HG03469 (cell line): ENCODE measurements at regions not wholly inside any gene's neighbourhood (a gene's known extent, or its start where the extent isn't known, plus 50 kb on each side); places are given as distances from the start of the nearest gene placed in this dataset.

Source experiments
- ATAC-seq: cut with Tn5 transposase; IDR thresholded peaks from one replicate; pipeline ENCODE4 v1.9.1; 2021; ENCODE audit warnings: mild to moderate bottlenecking, moderate library complexity, moderate number of reproducible peaks; ENCODE audit not compliant: unreplicated experiment

GRCh38 chr2:191604154-191604553, 73.8 kb upstream of the NABP1 start:
- ATAC-seq: no peak

DNA sequence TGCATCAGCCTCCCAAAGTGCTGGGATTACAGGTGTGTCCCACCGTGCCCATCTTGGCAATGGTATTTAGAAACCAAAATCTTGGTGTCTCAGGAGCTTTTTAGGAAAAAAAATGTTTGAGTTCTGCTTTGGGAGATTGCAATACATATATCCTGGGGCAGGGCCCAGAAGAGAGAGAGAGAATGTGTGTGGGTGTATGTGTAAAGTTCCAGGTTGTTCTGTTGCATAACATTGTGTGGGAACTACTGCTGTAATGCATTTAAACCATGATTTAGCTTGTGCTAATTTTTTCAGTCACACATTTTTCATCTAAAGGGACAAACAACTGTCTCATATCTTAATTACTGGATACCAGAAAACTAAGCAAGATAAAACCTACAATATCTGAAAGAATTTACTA, 70.8 kb upstream of the NABP1 start:
- no peak for ATAC-seq

DNA sequence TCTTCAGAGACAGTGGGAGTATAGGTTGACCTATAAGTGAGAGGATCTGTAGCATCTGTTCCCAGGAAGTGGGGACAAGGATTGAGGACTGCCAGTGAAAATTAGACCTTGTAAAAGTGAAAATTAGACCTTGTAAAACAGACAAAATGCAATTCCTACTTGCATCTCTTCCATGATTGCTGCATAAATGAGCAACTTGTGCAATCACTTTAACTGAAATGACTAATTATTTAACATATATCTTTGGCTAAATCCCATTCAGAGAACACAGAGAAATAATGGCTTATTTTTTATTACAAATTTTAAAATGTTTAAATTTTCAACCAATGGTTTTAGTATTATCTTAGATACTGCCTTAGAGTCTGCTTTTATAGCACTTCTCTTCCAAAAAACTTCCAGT, 67.2 kb upstream of the NABP1 start:
- ATAC-seq: no peak

GRCh38 chr2:191611614-191612013, 66.3 kb upstream of the NABP1 start:
- ATAC-seq: peak; percentile 99

DNA sequence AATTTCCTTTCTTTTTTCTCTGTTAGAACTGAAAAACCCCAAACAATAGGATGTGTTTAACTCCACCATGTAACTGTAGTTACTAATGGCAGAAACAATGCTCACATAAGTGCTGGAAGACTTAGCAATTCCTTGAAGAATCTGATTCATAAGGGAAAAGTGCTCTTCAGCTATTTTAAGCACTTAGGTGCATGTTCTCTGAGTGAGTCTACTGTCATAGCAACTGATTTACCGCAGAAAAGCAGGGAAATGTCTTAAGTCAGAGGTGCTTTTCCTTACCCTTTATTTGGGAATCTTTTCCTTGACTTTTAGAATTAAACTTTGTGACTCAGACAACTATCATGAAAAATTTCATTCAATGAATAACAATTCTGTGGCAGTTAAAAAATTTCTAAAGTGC, 65.4 kb upstream of the NABP1 start:
- no peak for ATAC-seq

- ATAC-seq: no peak
Measured at GRCh38 chr2:191614759-191615158, 63.2 kb upstream of the NABP1 start.

DNA sequence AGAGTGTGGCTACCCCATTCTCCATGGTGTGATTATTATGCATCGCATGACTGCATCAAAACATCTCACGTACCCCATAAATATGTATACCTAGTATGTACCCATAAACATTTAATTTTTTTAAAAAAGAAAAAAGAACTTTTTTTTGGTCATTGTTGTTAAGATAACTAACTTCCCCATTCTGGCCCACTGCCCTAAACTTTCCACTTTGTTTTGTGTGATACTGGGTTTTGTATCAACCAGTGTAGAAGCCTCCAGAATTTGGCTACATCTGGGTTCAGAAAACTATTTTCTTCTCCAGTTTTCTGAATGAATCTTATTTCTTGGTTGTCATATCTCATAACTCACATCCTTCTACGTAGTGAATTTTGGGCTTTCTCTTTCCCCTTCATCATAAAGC, 62.3 kb upstream of the NABP1 start:
- no peak for ATAC-seq

DNA sequence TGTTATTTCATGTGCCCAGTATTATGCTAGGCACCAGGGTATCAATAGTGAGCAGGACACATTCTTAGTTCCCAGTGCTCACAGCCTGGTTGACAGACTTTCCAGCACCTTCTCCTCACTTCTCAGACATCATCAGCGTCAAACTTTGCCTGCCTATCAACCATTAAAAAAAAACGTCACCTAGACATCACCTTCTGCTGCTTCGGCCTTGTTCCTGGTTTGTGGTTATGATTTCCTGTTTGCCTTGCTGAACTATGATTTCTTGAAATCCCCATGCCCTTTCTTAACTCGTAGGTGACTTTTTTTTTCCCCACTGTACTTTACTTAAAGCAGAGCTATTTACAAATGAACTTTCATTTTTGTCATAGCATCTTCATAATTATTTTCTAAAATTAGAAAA, 60.4 kb upstream of the NABP1 start:
- ATAC-seq: peak; percentile 77

GRCh38 chr2:191618046-191618780, 59.7 kb upstream of the NABP1 start:
- ATAC-seq: no peak

GRCh38 chr2:191618786-191619185, 59.1 kb upstream of the NABP1 start:
- no peak for ATAC-seq

- ATAC-seq: no peak
Measured at GRCh38 chr2:191620144-191620543, 57.8 kb upstream of the NABP1 start.

GRCh38 chr2:191622374-191623320, 55.3 kb upstream of the NABP1 start:
- no peak for ATAC-seq

DNA sequence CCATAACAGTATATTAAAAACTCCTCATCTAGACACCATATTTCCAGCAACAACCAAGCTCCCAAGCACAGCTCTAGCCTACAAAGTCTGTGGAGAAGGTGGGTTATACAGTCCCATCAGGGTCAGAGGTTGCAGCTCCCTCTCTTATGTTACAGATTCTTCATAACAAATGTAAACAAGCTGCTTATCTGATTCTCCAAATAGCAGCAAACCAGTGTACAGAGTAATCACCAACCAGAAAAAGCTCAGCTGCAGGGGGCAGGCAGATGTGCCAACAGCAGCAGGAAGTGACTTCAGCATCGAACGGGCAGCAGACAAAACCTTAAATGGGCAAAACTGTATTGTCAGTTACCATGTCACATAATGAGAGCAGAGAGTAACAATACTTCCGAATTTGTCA, 52.9 kb upstream of the NABP1 start:
- ATAC-seq: peak; percentile 74

DNA sequence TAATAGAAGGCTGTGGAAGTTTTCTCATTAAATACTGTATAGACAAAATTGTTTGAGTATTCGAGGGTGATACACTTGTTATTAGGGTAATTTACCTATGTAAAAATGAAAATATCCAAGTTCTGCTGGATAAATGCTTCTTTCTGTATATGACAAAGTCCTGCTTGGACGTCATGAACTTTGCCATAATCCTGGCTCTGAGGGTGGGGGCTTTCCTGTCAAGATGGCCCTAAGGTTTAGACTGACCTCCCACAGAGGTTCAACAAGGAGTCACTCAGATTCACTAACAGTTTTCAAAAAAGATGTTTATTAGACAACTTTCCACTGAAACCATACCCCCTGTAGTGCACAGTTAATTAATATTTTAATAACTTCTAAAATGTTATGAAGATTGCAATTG, 52.5 kb upstream of the NABP1 start:
- ATAC-seq: no peak

DNA sequence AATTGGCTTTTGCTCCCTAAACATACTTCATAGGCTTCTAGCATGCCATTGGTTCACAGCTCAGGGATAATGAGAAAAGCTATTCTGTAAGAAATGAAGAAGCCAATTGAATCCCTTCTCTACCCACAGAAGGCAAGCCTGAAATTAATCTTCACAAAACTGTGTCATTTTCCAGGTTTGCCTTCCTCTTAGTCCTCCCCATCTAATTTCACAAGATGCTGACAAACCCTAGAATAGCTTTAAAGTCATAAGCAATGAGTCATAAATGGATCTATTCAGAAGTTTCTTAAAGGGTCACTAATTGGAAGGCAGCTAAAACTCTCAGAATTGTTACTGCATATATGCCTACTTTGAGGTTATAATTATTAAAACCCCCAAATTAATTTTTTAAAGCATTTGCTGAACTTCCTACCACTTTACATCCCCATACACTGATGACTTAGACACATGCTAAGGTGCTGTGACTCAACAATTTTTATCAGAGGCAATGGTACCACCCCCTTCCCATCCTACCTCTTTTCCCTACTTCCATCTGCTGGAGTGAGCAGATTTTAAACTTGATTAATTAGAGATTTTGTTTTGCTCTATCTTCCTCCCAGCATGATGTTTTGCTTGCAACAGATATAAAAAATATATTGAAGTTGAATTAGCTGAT, 51.3 kb upstream of the NABP1 start:
- ATAC-seq: no peak

DNA sequence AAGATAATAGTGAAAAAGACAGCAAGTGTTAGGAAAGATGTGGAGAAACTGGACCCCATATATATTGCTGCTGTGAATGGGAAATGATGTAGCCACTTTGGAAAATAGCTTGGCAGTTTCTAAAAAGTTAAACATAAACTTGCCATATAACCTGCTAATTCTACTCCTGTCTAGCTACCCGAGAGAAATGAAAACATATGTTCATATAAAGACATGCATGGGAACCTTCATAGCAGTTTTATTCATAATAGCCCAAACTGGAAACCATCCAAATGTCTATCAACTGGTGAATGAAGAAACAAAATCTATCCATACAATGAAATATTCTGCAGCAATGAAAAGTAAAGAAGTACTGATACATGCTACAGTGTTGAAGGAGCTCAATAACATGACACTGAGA, 50.4 kb upstream of the NABP1 start:
- ATAC-seq: no peak
